ENCODE measurements at regions not wholly inside any gene's neighbourhood (a gene's known extent, or its start where the extent isn't known, plus 50 kb on each side); places are given as distances from the start of the nearest gene placed in this dataset.

DNA sequence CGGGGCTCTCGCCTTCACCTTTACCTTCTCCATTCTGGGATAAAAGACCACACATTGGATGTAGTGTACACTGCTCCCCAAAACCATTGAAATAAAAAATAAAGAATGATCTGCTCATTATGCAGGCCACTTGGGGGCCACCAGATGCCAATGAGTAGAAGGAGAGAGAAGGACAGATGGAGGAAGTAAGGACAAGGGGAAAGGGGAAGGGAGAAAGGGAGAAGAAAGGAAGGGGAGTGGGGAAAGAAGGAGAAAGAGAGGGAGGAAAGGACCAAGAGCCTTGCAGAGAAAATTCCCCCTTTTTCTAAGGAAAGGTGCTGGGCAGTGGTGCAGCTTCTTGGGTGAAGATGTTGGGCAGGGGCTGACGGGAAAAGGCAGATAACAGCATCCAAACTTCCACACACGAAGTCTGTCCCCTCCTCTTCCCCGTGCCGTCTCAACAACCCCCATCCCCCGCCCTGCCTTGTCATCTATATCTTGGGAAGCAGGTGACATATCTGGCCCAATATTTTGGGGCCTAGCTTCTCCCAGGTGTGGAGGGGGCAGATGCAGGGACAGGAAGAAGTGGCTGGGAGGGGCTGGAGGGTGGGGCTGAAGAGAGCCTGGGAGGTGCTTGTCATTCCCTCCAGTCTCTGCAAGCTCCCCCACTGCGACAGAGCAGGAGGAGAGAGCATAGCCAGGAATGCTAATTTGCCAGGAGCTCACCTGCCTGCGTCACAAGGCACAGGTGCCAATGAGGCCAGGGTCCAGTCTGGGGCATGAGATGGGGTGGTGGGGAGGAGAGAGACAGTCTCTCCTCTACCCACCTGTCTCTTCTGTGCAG is 107.5 kb downstream of the SINHCAF start:
- TF ChIP-seq, protein P1, sequence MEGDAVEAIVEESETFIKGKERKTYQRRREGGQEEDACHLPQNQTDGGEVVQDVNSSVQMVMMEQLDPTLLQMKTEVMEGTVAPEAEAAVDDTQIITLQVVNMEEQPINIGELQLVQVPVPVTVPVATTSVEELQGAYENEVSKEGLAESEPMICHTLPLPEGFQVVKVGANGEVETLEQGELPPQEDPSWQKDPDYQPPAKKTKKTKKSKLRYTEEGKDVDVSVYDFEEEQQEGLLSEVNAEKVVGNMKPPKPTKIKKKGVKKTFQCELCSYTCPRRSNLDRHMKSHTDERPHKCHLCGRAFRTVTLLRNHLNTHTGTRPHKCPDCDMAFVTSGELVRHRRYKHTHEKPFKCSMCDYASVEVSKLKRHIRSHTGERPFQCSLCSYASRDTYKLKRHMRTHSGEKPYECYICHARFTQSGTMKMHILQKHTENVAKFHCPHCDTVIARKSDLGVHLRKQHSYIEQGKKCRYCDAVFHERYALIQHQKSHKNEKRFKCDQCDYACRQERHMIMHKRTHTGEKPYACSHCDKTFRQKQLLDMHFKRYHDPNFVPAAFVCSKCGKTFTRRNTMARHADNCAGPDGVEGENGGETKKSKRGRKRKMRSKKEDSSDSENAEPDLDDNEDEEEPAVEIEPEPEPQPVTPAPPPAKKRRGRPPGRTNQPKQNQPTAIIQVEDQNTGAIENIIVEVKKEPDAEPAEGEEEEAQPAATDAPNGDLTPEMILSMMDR (conservative IDR thresholded peaks at IDR 0.05 in 1 of 2, IDR thresholded peaks at IDR 0.05 in 1 of 2; ENCODE audit: extremely low read depth in 1 of 2, insufficient read depth in 1 of 2, low read depth in 1 of 2, low read length in 2 of 2): no peak
- no peak for TF ChIP-seq EZH2 (IDR thresholded peaks at IDR 0.05; ENCODE audit: borderline replicate concordance, low read length)

Data from mammary epithelial cell (primary cell).